HG02610 (cell line): ENCODE measurements at regions not wholly inside any gene's neighbourhood (a gene's known extent, or its start where the extent isn't known, plus 50 kb on each side); places are given as distances from the start of the nearest gene placed in this dataset.

Source experiments
- ATAC-seq: cut with Tn5 transposase; IDR thresholded peaks from one replicate; pipeline ENCODE4 v1.9.1; 2021; ENCODE audit warnings: mild to moderate bottlenecking, moderate library complexity; ENCODE audit not compliant: unreplicated experiment

- no peak for ATAC-seq
Observed at GRCh38 chr2:128781166-128781565, 462.5 kb upstream of the HS6ST1 start.

GRCh38 chr2:128781585-128782385 lies 463.1 kb upstream of the HS6ST1 start:
- no peak for ATAC-seq

GRCh38 chr2:128782411-128783192 lies 463.9 kb upstream of the HS6ST1 start:
- no peak for ATAC-seq

GRCh38 chr2:128783193-128783671 lies 464.6 kb upstream of the HS6ST1 start:
- no peak for ATAC-seq

- no peak for ATAC-seq
Observed at GRCh38 chr2:128783896-128784295, 465.2 kb upstream of the HS6ST1 start.

GRCh38 chr2:128784626-128785306 lies 466.1 kb upstream of the HS6ST1 start:
- ATAC-seq, result no peak

- ATAC-seq, result no peak
Observed at GRCh38 chr2:128786316-128786715, 467.6 kb upstream of the HS6ST1 start.

- ATAC-seq, result no peak
Observed at GRCh38 chr2:128786741-128787478, 468.2 kb upstream of the HS6ST1 start.

- no peak for ATAC-seq
Observed at GRCh38 chr2:128787616-128788015, 468.9 kb upstream of the HS6ST1 start.

- ATAC-seq, result no peak
Observed at GRCh38 chr2:128788636-128789220, 470.1 kb upstream of the HS6ST1 start.

GRCh38 chr2:128789221-128789620 lies 470.6 kb upstream of the HS6ST1 start:
- ATAC-seq, result no peak

GRCh38 chr2:128789776-128790455 lies 471.2 kb upstream of the HS6ST1 start:
- no peak for ATAC-seq

- ATAC-seq, result no peak
Observed at GRCh38 chr2:128790541-128791001, 471.9 kb upstream of the HS6ST1 start.

GRCh38 chr2:128791120-128791984 lies 472.7 kb upstream of the HS6ST1 start:
- no peak for ATAC-seq

- no peak for ATAC-seq
Observed at GRCh38 chr2:128791985-128792320, 473.3 kb upstream of the HS6ST1 start.

- no peak for ATAC-seq
Observed at GRCh38 chr2:128792476-128793054, 473.9 kb upstream of the HS6ST1 start.

GRCh38 chr2:128793404-128793803 lies 474.7 kb upstream of the HS6ST1 start:
- no peak for ATAC-seq

GRCh38 chr2:128794285-128794684 lies 475.6 kb upstream of the HS6ST1 start:
- no peak for ATAC-seq

- no peak for ATAC-seq
Observed at GRCh38 chr2:128796321-128796720, 477.7 kb upstream of the HS6ST1 start.
